Peyer's patch (tissue), 4 donors: ENCODE measurements at regions not wholly inside any gene's neighbourhood (a gene's known extent, or its start where the extent isn't known, plus 50 kb on each side); places are given as distances from the start of the nearest gene placed in this dataset.
A peak's percentile ranks its signal among the peaks of the same experiment; 100 is the strongest.

ENCODE experiments used
- CTCF ChIP-seq, 6 experiments: fragments of 450-650 bp in 4 of 6; fragments of 200-600 bp in 2 of 6; sonication (generic) in 1 of 6; IDR thresholded peaks; one replicate each; pipeline ENCODE4 v1.5.1; 2017 to 2019; ENCODE audit warnings: antibody characterized with exemption in 6 of 6, mild to moderate bottlenecking in 3 of 6, moderate library complexity in 1 of 6
- POLR2A ChIP-seq, 2 donors: fragments of 450-650 bp; IDR thresholded peaks; one replicate each; pipeline ENCODE4 v1.5.1; 2017; ENCODE audit warnings: antibody characterized with exemption in 2 of 2, mild to moderate bottlenecking in 2 of 2, moderate library complexity in 2 of 2

GRCh38 chr5:69042915-69043654, 50.7 kb upstream of the SLC30A5 start:
- TF ChIP-seq POLR2A (IDR thresholded peaks at IDR 0.05) (no peak), CTCF (IDR thresholded peaks at IDR 0.05) (peak; percentile 77 to 99 (median 94))
